ENCODE measurements at regions not wholly inside any gene's neighbourhood (a gene's known extent, or its start where the extent isn't known, plus 50 kb on each side); places are given as distances from the start of the nearest gene placed in this dataset.

DNA sequence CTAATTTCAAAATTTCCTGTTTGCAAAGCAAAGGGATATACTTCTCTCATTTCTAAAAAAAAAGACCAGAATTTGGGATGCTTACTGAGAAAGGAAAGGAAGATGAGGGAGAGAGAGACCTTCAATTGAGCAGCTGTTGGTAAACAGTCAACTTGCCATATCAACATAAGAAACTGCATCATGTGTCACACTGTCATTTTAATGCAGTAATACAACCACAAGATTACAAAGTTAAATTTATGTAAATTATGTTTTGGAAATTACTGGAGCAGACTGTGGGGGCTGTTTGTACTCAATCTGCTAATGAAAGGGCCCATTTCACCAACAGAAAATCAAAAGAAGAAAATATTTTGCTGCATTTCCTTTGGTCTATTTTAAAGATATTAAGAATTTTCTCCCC, 370.4 kb upstream of the TMPO start:
- Mint-ChIP-seq H3K27ac (no peak overlapping the region), H3K27me3 (ENCODE audit: low read depth) (no peaks in the 10 kb centered on the region; the same call in 1 of the 2 replicates), H3K36me3 (ENCODE audit: insufficient read depth in 1 of 3, low read depth in 3 of 3) (peaks cover 0 to 4% (median 0%) of the 10 kb centered on the region in 3 experiments; a peak in 1 of 7 replicates), H3K4me1 (peaks cover 13 to 22% of the 10 kb centered on the region in 2 experiments), H3K9me3 (no peaks in the 10 kb centered on the region; a peak in 3 of 5 replicates), H3K4me3 (no peak overlapping the region)
- Histone ChIP-seq H3K9me3 (ENCODE audit: control insufficient read depth, low read depth, low read length) (no peaks in the 10 kb centered on the region), H3K14ac (ENCODE audit: insufficient read depth, low read length) (no peak overlapping the region), H2AK5ac (ENCODE audit: insufficient read length, low read length) (no peak overlapping the region), H3K56ac (ENCODE audit: insufficient read length, low read depth, low read length) (no peak overlapping the region), H4K8ac (replicated peaks; ENCODE audit: insufficient read length, low read depth, low read length) (no peak overlapping the region), H3K23ac (ENCODE audit: insufficient read length, low read depth, low read length) (no peak overlapping the region), H4K91ac (ENCODE audit: insufficient read length, low read depth, low read length) (no peak overlapping the region), H2BK5ac (ENCODE audit: insufficient read length, low read length) (no peak overlapping the region), H3K4ac (ENCODE audit: low read depth, low read length) (no peak overlapping the region), H2BK120ac (ENCODE audit: low read depth, low read length, poor library complexity, severe bottlenecking) (no peak overlapping the region), H4K5ac (ENCODE audit: insufficient read length, low read depth, low read length) (no peak overlapping the region), H3K4me2 (ENCODE audit: insufficient read depth, insufficient read length, low read length) (no peak overlapping the region), H4K20me1 (ENCODE audit: control insufficient read depth, insufficient read depth, insufficient read length) (no peaks in the 10 kb centered on the region), H2BK20ac (ENCODE audit: low read depth, low read length, poor library complexity, severe bottlenecking) (no peak overlapping the region), H3K79me2 (ENCODE audit: insufficient read depth, low read length) (no peaks in the 10 kb centered on the region), H2BK12ac (ENCODE audit: insufficient read length, low read depth, low read length) (no peak overlapping the region), H3T11ph (ENCODE audit: low read length) (no peak overlapping the region), H3K27me3 (ENCODE audit: insufficient read depth, low read length) (no peaks in the 10 kb centered on the region), H3K4me1 (ENCODE audit: insufficient read depth, low read length) (no peaks in the 10 kb centered on the region; the same call in 1 of the 2 replicates), H3K9ac (ENCODE audit: extremely low read depth, insufficient read length, low read length) (no peak overlapping the region), H2BK15ac (ENCODE audit: low read depth, low read length) (no peak overlapping the region), H3K79me1 (ENCODE audit: insufficient read depth, low read depth, low read length, poor library complexity, severe bottlenecking) (no peaks in the 10 kb centered on the region), H3K23me2 (ENCODE audit: insufficient read length, low read depth, low read length, poor library complexity, severe bottlenecking) (no peaks in the 10 kb centered on the region), H2AFZ (ENCODE audit: low read length) (no peak overlapping the region), H3K27ac (ENCODE audit: insufficient read length, low read depth, low read length) (no peak overlapping the region), H3K18ac (ENCODE audit: insufficient read length, low read depth, low read length) (no peak overlapping the region)
- DNase-seq, result no peak
- TF ChIP-seq, protein P1, sequence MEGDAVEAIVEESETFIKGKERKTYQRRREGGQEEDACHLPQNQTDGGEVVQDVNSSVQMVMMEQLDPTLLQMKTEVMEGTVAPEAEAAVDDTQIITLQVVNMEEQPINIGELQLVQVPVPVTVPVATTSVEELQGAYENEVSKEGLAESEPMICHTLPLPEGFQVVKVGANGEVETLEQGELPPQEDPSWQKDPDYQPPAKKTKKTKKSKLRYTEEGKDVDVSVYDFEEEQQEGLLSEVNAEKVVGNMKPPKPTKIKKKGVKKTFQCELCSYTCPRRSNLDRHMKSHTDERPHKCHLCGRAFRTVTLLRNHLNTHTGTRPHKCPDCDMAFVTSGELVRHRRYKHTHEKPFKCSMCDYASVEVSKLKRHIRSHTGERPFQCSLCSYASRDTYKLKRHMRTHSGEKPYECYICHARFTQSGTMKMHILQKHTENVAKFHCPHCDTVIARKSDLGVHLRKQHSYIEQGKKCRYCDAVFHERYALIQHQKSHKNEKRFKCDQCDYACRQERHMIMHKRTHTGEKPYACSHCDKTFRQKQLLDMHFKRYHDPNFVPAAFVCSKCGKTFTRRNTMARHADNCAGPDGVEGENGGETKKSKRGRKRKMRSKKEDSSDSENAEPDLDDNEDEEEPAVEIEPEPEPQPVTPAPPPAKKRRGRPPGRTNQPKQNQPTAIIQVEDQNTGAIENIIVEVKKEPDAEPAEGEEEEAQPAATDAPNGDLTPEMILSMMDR (conservative IDR thresholded peaks at IDR 0.05), result no peak

Measured in H9 (cell line).